Pulmonary artery endothelial cell (primary cell): ENCODE measurements at regions not wholly inside any gene's neighbourhood (a gene's known extent, or its start where the extent isn't known, plus 50 kb on each side); places are given as distances from the start of the nearest gene placed in this dataset.

ENCODE experiments used
- DNase-seq: peaks from one replicate; pipeline ENCODE4 v3.0.0-alpha.2; 2011; ENCODE audit warnings: low read depth, low spot score

DNA sequence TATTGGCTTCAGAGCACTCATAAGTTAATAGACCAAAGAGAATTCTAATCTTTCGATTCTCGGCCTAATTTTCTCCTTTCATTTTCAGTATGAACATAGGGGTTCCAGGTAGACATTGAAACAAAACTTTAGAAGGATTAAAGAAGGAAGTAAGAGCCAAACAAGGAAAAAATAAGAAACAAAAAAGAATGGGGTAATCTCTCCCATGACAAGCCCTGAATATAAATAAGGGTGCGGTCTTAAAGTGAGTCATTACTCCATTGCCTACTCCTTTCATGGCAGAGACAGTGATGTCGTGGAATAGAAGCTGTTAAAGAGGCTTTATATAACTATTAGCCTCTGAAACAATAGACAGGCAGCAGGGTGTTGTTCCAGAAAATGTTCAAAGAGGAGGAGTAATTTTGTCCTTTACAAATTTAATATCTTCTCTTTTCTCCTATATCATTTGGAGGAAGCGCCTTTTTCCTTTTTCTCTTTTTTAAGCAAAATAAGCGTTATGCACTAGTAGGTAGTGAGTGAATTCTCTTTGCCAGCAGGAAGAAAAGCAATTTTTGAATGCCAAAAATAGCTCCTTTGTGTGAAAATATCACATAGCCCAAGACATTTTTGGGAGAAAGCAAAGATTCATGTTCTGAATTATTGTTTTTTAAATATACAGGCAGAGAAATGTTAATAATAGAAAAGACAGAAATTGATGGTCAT lies 607.9 kb upstream of the KCNMB2 start:
- DNase-seq, result no peak

DNA sequence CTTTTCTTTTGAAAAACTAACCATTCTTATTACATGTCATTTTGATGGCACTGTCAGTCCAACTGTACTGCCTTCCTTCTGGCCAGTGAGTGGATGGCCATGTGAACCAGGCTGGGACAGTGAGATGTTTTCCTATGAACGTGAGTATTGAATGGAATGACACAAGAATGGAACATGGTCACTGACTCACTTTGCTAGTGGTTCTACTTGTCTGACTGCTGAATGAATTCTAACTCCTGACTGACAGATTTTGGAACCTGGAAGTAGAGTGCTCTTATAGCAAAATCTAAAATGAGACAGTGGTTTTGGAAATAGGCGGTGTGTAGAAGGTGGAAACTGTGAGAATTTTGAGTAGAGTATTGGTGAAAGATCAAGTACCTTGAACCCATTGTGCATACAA lies 606.9 kb upstream of the KCNMB2 start:
- no peak for DNase-seq

DNA sequence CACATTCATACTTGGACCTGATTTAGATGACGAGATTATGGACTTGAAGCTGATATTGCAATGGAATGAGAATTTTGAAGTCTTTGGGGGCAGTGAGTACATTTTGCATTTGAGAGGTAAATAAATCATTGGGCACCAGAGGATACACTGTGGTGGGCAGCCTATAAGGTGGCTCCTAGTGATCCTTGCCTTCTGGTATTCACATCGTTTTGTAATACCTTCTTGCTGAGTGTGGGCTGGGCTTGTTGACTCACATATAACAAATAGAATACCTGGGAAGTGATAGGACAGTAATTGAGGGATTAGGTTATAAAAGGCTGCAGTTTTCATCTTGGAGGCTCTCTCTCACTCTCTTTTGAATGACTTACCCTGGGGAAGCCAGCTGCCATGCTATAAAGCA lies 605.5 kb upstream of the KCNMB2 start:
- DNase-seq, result no peak

DNA sequence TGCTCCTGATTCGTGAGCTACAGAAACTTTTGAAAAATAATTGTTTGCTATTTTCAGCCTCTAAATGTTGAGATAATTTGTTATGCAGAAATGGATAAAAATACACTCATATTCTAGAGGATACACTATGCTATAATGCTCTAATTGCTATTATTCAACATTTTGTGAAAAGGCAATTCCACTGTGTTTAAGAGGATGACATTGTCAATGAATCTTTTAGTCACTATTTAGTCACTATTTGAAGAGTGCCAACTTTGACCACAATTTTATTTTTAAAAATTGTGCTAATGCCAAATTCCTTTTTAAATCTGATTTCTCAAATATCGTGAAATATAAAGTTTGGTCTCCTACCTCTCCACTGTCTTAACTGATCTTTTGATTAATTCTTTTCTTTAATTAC lies 604.9 kb upstream of the KCNMB2 start:
- no peak for DNase-seq

DNA sequence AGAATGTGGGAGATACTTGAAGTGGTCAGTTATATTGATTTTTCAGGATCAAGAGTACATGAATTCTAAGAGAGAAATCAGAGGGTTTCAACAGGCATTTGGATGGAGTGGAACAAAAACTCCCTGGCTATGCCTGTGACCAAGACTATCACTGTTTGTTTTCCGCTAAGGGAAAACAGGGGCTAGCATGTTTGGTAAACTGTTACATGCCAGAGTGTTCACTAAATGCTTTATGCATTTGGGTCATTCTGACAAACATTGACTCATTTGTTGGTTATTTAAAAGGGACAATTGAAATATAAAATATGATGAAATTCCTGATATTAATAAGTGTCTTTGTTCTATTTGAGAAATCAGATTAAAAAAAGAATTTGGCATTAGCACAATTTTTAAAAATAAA lies 603.9 kb upstream of the KCNMB2 start:
- DNase-seq, result no peak

DNA sequence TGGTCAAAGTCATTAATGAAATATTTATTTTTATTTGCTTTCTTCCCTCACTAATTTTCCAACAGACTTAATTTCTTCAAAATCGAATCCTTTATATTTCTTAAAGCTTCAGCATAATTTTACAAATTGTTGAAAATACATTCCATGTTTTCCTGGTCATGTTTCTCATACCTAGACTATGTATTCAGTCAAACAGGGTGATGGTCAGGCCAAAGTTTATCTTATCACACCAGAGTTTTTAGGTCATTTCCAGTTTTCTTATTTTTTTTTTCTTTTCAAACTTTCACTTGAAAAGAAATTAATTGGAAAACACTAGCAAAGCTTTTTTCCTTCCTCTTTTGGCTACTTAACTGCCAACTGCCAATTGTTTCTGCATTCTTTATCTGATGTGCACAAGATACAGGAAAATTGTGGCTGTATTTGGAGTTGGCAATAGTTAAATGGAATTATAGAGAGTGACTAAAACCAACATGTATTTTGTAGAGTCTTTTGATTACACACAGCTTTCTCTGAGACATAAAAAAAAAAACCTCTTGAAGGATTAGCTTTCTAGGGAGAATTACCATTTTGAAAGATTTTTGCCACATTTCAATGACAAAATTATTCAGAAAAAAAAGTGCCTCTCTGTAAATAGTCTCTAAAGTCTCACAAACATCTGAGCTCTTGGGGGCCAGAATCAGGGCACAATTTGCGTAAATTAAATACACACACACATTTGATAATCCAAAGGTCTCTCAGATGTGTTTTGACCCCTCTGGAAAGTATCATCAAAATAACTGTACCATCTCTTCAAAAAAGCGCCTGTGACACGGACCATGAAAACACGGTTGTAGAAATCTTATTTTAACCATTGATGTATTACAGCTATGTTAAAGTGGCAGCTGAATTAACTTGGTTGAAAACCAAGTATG lies 603.2 kb upstream of the KCNMB2 start:
- peak; percentile 84 for DNase-seq

DNA sequence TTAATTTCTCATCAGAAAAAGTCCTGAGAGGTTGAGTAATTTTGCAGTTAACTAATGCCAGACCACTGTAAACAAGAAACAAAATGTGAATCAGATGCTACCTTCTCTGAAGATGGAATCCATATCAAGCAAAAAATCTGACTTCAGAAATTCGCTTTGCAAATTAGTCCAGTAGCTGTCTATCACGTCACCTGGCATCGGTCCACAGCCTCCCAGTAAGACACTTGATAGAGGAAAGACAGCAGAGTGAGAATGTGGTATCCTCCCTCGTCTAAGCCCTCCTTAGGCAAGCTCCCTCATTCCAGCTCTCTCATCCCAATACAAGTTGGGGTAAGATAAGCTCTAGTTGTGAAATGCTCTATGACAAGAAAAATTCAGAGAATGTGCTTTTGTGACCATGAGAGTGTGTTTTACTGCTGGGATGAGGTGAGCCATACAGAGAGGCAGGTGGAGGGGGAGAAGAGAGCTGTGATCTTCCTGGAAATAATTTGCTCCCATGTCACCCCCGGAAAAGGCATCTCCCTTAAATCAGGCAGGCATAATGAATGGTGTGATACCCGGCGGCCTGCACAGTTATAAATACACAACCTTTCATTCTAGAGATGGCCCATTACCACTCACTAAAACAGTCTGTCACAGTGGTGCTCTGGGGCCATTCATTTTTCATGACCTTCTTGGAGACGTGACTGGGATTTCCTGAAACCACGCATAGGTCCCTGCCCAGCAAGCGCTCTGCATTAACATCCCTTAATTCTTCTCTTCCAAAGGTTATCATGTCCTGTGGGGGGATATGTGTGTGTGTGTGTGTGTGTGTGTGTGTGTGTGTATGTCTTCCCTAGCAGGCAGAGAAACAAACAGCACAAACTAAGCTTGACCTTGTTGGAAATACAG lies 602.0 kb upstream of the KCNMB2 start:
- DNase-seq, result no peak

DNA sequence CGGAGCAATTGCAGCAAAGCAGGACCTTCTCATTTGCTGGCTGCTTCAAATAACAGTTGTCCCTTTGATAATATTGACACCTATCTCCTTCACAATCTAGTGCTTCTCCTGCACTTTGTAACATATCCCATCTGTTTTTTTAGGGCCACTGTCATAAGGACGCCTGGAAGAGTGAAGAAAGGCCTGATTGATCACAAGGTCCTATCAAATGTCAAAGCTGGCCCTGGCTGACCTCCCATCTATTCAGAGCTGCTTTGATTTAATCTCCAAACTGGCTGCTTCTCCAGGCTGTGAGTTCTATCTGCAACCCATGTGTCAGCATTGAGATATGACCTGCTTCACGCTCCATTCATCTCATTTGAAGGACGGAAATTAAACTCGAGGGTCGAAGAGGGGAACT lies 601.2 kb upstream of the KCNMB2 start:
- DNase-seq, result no peak

DNA sequence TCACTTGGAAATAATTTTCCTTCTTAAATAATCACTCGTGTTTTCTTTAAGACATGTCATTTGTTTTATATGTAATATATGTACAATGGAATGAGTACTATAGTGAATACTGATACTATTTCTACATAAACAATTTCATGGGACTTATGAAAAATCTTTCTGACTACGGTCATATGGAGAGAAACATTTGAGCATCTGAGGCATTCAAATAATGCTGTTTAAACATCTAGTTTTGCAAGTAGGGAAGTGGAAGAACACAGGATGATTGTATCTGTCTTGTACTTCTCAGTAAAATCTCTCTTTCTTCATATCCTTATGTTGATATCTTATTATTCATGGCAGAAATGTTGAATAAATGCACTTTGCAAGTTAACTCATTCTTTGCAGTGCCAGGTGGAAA lies 599.5 kb upstream of the KCNMB2 start:
- no peak for DNase-seq

DNA sequence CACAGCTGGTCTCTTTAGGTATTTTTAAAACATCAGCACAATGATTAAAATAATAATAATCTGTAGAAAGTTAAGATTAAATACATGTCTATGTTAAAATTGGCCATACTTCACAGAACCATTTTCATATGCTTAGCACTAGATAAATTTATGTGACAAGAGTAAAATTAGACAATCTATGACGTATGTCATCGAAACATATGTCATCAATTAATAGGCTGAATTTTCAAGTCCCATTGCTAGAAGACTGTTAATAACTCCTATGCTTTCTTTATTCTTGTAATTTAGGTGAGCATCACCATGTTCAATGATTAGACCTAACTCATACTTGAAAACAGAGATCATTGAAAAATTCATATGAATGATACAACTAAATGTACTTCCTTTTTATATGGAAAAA lies 593.3 kb upstream of the KCNMB2 start:
- DNase-seq, result no peak

DNA sequence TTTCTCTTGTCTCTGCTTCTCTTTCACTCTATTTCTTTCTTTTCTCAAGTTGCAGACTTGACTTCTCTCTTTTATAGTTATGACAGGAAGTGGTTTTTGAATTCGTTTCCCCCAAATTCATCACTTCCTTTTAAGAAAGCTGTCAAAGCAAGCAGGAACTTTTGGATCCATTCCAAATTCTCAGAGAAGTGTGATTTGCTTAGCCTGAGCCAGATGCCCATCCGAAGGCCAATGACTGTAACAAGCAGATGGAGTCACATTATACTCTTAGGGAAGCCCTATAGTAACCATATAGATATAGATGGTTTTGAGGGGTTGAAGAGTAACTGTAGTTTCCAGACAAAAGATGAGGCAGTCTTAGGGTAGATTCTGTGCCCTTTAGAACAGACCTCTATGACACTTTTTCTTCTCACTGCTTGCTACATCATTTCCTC lies 592.0 kb upstream of the KCNMB2 start:
- no peak for DNase-seq

DNA sequence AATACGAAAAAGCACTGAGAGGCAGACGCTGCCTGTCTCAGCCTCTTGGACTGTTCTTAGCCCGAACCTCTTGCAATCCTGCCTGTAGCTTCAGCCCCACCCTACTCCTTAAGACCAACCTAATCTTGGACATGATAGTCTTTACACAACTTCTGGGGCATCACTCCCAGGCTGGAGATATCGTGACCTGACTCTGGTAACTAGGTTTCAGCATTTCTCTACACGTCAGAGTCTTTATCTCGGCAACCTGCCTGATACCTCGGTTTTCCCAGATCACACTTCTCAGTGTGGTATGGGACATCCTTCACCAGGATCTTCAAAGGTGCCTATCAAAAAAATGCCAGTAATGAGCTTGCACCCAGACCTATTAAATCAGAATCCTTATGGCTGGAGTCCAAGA lies 590.2 kb upstream of the KCNMB2 start:
- DNase-seq, result no peak

DNA sequence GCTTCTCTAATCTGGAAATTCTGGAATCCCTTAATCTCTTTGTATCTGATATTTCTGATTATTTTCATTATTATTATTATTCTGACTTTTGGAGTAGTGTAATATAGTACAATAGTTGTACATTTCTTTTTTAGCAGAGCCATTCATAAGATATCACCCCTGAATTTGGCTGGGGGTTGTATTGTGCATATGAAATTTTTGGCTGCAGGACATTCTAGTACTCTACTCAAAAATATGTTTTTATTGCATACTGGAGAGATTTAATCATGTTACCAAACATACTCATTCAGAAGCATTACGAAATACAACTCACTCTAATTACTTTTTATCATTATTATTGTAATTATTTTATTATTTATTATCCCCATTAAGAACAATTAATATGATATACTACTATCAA lies 589.7 kb upstream of the KCNMB2 start:
- no peak for DNase-seq

DNA sequence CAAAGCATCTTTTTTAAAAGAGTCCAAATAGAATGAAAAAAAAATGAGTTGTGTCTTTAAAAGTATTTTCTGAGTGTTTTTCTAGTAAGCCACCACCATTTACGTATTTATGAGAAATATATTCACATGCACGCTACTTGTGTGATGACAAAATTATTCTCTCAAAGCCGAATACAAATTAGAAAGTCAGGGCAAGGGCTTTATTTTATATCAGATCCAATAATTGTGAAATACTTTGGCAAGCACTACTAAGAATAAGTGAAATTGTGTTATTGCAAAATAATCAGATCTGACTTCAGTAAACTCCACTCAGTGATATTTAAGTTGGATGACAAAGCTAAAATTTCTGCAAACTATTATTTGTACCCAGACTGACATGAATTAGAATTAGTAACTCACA lies 589.3 kb upstream of the KCNMB2 start:
- no peak for DNase-seq

DNA sequence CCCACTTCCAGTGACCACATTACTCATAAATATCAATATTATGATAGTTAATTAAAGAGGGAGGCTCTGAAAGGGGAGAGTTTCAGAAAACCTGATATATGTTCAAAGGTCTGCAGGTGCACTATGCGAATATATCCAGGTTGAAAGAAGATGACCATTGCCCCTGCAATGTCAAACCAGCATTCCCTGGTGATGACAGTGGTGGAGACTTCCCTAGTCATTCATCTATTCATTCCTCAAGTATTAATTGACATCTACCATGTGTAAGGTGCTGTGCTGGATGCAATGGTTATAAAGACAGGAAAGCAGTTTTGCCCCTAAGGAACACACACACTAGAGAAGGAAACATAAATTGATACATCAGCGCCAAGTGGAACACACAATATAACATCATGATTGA lies 588.3 kb upstream of the KCNMB2 start:
- DNase-seq, result no peak

DNA sequence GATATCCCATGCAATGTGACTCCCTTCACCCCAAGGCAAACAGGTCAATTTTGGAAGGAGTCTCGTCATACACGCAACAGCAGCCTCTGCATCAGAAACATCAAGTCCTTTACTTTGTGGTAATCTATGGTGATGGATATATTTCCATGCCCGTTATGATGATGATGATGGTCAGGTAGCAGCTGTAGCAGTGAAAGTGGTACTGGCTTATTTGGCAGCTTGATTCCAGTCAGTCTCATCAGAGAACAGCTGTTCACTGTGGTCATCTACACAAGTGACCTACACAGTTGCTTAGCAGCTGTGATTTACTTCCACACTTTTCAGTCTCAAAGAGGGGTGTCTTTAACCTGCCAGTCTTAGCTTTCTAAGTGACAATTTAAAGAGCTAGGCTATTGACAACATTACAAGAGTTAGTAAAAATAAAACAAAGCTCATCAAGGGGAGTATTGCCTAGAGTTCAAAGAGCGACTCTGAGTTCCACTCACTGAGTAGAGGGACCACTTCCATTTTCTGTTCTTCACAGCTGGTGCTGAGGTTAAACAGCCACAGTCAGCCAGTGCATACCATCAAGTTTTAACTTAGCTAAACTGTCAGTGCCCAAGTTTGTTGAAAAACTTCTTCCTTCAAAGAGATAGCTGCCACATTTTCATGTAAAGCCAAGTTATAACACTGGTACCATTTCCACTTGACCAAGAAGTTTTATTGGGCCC lies 587.4 kb upstream of the KCNMB2 start:
- DNase-seq, result no peak

DNA sequence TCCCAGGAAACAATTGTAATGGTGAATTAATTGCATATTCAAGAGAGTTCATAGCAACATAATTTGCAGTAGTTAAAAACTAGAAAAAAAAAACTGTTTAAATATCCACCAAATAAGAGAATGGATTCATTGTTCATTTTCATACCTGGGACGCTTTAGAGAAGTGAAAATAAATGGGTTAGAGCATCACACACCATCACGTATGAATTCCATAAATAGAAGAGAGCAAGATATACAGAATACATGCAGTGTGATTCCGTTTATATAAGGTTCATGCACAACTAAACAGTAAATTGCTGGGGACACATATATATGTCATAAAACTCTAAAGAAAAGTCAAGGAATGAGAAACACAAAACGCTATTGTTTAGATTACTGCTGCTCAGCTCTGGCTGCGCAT lies 577.0 kb upstream of the KCNMB2 start:
- DNase-seq, result no peak

DNA sequence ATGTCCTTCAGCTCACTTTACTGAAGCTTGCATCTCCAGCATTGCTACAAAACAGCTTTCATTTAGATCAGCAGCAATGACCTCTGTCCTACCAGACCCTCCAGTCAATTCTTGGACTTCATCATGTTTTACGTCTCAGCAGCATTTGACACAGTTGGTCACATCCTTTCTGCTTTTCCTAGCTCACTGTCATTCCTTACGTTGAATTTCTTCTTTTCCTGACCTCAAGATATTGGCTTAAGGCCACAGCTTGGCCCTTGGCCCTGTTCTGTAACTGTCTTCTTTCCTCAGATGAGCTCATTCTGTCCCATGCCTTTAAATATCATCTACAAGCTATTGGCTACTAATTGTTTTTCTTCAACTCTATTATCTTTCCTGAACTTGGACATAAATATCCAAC lies 576.2 kb upstream of the KCNMB2 start:
- no peak for DNase-seq

DNA sequence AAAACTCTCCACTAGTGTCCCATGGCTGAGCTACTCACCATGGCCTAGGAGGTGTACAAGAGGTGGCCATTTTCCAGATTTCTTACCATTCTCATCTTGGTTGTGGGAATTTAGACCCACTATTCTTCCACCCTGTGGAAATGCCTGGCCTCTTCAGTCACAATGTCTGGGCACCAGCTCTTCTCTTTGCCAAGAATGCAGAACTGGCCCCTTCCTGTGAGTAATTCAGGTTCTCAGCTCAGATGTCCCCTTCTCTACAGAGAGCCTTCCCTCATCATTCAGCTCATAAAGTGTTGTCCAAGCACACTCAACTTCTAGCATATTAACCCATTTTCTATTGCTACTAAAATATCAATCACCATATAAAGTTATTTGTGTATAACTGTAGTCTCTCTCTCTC lies 575.5 kb upstream of the KCNMB2 start:
- no peak for DNase-seq

DNA sequence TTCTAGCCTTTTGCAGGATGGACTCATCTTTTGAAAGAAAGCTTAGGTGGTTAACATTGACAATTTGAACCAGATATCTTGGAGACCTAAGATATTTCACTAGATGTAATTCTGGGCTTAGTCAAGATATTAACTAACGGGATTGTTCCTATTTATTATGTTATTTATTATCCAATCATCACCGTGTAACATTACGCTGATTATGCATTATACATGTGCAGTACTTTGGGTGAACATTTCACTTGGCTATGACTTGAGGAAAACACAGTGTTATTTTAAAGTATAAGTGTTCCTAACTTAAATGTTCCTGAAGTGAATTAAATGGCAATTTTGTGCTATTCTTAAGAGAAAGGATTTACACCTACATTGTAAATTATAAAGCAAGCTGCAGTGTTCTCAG lies 574.5 kb upstream of the KCNMB2 start:
- no peak for DNase-seq

DNA sequence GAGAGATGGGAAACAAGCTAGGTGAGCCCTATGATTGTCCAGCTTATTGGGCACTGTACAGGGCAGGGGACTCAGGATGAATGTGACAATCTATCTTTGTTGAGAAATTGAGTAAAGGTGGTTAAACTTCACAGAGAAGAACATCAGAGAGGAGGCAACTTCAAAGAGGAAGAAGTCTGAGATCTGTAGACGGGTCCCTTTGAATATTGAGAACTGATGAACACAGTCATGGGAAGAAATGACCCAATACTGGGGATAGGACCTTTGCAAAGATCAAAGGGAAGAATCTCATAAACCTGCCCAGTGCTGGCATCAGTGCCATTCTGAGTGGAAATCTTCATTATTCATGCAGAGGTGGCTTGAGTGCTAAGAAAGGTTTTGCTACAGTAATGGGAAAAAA lies 569.7 kb upstream of the KCNMB2 start:
- no peak for DNase-seq
